HG03469 (cell line): ENCODE measurements at regions not wholly inside any gene's neighbourhood (a gene's known extent, or its start where the extent isn't known, plus 50 kb on each side); places are given as distances from the start of the nearest gene placed in this dataset.
A peak's percentile ranks its signal among the peaks of the same experiment; 100 is the strongest.

Experiments used
- ATAC-seq: cut with Tn5 transposase; IDR thresholded peaks from one replicate; pipeline ENCODE4 v1.9.1; 2021; ENCODE audit warnings: mild to moderate bottlenecking, moderate library complexity, moderate number of reproducible peaks; ENCODE audit not compliant: unreplicated experiment

DNA sequence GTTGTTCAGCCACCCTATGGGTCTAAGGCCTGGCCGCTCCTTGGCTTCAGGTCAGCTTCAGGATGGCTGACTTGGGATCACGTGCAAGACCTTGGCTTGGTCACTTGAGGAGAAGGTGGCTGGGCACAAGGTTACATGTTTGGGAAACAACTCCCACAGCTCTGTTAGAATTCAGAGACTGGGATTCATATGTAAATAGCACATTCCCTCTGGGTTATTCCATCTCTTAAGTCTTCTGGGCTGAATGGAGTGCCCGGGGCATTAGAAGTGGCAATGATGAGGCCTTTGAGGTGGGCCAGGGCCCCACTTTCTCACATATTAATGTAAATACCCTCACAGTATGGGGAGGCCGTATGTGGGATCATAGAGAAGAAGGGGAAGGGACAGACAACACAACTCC, 150.9 kb downstream of the EFNB2 start:
- no peak for ATAC-seq

- no peak for ATAC-seq
These were observed 151.7 kb downstream of the EFNB2 start for GRCh38 chr13:106383791-106384190.

- ATAC-seq = no peak
These were observed 152.9 kb downstream of the EFNB2 start for GRCh38 chr13:106382534-106382933.

DNA sequence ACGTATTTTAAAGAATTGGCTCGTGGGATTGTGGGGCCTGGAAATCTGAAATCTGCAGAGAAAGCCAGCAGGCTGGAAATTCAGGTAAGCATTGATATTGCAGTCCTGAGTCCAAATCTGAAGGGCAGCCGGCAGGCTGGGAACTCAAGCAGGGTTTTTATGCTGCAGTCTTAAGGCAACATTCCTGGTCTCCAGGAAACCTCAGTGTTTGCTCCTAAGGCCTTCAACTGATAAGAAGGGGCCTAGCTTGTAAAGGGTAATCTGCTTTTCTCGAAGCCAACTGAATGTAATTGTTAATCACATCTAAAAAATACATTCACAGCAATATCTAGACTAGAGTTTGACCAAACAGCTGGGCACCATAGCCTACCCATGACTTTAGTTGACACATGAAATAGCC, 154.4 kb downstream of the EFNB2 start:
- ATAC-seq = no peak

GRCh38 chr13:106377931-106378662, 157.4 kb downstream of the EFNB2 start:
- no peak for ATAC-seq

GRCh38 chr13:106377341-106377740, 158.1 kb downstream of the EFNB2 start:
- no peak for ATAC-seq

DNA sequence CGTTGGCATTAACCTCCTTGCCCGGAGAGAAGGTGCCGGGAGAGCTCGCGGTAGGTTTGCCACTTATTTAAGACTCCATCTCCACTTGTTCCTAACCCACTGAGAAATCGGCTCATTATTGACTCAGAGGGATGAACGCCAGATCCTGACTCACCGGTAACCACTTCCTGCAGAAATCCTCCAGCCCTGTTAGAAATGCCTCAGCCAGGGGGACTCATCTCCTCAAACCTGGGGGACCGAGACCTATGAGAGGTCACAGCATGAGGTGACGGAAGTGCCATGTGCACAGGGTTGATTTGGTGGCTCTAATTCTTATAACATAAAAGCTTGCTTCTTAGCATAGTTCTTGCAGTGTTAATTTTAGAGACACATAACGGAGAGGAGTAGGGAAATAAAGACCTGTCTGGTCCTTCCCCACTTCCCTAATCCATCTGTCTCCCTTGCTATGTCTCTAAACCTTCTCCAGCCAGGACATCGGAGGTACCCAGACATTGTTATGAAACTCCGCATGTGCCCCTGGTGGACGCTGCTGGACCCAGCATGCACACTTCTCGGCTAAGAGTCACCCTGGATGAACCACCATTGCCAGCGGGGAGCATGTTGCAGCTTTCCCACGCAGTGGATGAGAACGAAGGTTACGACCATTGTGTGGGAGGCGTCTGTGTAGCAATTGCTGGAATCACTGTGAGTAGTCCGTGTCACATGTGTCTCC, 158.9 kb downstream of the EFNB2 start:
- ATAC-seq = no peak

- no peak for ATAC-seq
These were observed 160.4 kb downstream of the EFNB2 start for GRCh38 chr13:106375085-106375484.

GRCh38 chr13:106374631-106375030, 160.8 kb downstream of the EFNB2 start:
- ATAC-seq = no peak

DNA sequence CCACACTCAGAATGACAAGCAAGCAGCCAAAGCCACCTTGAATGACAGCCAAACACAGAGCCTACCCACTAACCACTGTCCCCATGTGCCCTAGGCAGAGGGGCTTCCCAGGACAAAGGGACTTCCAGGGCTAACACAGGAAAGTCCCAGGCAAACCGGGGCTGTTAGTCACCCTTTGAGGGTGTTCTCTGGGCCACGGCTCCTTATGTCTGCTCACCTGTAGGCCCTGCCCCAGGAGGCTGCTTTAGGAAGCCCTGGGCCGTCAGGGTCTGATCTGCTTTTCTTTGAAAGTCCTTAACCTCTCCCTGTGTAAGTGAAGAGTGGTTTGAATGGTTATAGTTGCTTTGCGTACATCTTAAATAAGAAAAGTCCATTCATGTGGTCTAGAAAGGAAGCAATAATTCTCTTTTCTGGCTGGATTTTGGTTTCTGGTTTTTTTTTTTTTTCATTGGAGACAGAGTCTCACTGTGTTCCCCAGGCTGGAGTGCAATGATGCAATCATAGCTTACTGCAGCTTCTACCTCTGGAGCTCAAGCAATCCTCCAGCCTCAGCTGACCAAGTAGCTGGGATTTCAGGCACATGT, 161.4 kb downstream of the EFNB2 start:
- ATAC-seq = peak; percentile 51

- peak; percentile 60 for ATAC-seq
These were observed 162.0 kb downstream of the EFNB2 start for GRCh38 chr13:106373304-106373988.

- peak; percentile 44 for ATAC-seq
These were observed 163.0 kb downstream of the EFNB2 start for GRCh38 chr13:106372199-106373155.

DNA sequence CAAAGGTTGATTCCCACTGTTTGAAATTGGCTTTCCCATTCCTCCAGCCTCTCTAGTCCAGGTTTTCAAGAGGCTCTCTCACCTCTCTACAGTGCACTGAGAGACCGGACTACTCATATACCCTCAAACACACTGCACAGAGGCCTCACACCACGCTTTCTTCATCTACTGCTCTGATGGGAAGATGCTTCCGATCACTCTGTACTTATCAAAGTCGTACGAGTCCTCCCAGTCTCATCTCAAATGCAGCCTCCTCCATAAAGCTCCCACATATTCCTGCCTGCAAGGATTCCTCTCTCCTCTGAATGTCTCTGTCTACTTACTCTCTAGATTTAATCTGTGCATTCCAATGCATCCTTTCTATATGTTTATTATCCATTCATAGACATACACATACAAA, 164.4 kb downstream of the EFNB2 start:
- no peak for ATAC-seq

- no peak for ATAC-seq
These were observed 165.6 kb downstream of the EFNB2 start for GRCh38 chr13:106369858-106370257.

GRCh38 chr13:106369091-106369490, 166.4 kb downstream of the EFNB2 start:
- no peak for ATAC-seq

DNA sequence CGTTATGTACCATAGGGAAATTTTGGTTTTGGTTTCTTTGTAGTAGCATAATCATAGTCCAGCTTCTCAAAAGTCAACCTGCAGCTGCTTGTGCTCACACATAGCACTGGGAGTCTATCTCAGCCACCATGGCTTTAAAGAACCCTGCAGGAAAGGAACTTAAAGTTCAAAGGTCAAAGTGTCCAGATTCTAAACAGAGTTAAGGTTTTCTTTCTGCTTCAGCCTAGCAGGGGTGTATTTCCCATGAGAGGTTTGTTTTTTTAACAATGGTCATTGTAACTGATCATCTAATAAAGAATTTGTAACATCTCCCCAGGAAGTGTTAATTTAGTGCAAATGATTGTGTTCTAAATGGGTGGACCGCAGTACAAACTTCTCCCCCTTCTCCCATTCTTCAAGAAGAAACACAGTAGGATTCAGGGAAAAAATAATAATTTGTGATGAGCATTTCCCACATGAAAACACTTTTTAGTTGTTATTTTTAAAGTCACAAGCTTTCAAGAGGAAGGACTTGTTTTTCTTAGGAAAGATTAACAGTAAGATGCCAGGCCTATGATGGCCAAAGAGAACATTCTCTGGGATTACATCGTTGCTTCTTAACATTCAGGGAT, 168.0 kb downstream of the EFNB2 start:
- no peak for ATAC-seq

DNA sequence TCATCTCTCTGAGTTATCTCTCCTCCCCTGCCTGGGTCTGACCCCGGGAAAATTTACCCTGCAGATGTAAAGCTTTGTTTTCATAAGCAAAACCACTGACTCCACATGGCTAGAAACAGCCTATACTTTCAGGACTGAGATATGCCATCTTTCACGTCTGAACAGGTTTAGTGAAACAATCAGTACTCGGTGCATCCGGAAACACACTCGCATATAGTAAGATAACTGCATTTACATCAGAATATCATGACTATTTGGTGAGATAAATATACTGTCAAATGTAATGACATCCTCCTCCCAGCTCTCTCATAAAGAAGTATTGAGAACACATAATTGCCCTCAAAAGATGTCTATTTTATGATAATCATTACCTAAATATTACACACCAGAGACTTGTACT, 172.8 kb downstream of the EFNB2 start:
- no peak for ATAC-seq

- no peak for ATAC-seq
These were observed 173.8 kb downstream of the EFNB2 start for GRCh38 chr13:106361621-106362020.

GRCh38 chr13:106357198-106357597, 178.3 kb downstream of the EFNB2 start:
- no peak for ATAC-seq

DNA sequence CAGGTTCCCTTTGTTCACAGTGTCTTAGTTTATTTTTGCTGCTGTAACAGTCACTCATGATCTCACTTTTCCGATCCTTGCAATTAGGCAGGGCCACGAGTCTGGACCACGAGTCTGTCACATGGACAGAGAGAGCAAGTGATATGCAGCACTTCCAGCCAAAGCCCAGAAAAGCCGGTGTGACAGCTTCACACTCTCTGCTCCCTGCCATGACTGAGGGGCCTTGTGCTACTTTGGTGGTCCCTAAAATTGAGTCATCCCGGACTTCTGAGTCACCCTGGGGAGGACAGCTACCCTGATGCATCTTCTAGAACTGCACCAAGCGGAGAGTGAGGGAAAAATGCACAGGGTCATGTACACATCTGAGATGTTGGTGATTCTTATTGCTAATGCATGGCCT, 179.6 kb downstream of the EFNB2 start:
- no peak for ATAC-seq
